ENCODE measurements at regions not wholly inside any gene's neighbourhood (a gene's known extent, or its start where the extent isn't known, plus 50 kb on each side); places are given as distances from the start of the nearest gene placed in this dataset.

DNA sequence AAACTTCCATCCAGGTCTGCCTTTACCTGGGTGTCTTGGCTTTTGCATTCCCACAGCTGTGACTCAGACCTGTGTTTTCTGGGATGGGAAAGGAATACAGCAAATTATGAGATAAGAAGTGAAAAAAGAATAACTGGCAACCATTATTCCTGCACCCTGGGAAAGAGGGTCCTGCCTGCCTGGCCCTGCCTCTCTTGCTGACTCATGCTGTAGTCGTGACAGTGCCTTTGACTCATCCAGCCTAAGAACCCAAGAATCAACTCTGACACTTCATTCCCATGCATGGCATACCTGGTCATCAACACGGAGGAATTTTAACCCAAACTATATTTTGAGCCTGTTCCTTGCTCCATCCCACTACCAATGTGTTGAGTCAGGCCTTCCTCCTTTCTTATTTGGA, 185.4 kb upstream of the SERP2 start:
- Mint-ChIP-seq H3K27me3 (ENCODE audit: low read depth) (no peaks in the 10 kb centered on the region), H3K36me3 (ENCODE audit: low read depth) (no peaks in the 10 kb centered on the region), H3K9me3 (peaks cover 11% of the 10 kb centered on the region), H3K4me1 (peaks cover 8% of the 10 kb centered on the region), H3K4me3 (no peak overlapping the region), H3K27ac (ENCODE audit: unreplicated experiment) (no peak overlapping the region)
- TF ChIP-seq, protein P1, sequence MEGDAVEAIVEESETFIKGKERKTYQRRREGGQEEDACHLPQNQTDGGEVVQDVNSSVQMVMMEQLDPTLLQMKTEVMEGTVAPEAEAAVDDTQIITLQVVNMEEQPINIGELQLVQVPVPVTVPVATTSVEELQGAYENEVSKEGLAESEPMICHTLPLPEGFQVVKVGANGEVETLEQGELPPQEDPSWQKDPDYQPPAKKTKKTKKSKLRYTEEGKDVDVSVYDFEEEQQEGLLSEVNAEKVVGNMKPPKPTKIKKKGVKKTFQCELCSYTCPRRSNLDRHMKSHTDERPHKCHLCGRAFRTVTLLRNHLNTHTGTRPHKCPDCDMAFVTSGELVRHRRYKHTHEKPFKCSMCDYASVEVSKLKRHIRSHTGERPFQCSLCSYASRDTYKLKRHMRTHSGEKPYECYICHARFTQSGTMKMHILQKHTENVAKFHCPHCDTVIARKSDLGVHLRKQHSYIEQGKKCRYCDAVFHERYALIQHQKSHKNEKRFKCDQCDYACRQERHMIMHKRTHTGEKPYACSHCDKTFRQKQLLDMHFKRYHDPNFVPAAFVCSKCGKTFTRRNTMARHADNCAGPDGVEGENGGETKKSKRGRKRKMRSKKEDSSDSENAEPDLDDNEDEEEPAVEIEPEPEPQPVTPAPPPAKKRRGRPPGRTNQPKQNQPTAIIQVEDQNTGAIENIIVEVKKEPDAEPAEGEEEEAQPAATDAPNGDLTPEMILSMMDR (conservative IDR thresholded peaks at IDR 0.05): no peak
- DNase-seq (ENCODE audit: low read depth, low spot score): no peak

DNA sequence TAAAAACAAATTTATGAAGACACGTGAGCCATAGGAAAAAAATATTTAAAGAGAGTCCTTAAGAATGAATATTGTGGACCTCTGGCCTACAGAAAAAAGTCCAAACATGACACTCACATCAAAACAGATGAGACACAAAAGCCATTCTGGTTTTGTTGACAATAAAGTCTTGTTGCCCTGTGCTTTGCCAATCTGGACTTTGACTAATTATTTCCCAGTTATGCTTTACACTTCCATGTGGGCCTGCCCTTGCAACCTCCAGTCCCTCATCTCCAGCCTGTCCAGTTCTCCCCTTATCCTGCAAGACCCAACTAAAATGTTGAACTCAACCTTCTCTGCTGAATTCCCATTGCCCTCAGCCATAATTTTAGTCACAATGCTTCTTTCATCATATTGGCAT, 184.5 kb upstream of the SERP2 start:
- Mint-ChIP-seq H3K9me3 (peaks cover 11% of the 10 kb centered on the region), H3K27ac (ENCODE audit: unreplicated experiment) (no peak overlapping the region), H3K27me3 (ENCODE audit: low read depth) (no peaks in the 10 kb centered on the region), H3K36me3 (ENCODE audit: low read depth) (no peaks in the 10 kb centered on the region), H3K4me1 (peaks cover 8% of the 10 kb centered on the region), H3K4me3 (no peak overlapping the region)
- TF ChIP-seq, protein P1 (conservative IDR thresholded peaks at IDR 0.05): no peak
- no peak for DNase-seq (ENCODE audit: low read depth, low spot score)

DNA sequence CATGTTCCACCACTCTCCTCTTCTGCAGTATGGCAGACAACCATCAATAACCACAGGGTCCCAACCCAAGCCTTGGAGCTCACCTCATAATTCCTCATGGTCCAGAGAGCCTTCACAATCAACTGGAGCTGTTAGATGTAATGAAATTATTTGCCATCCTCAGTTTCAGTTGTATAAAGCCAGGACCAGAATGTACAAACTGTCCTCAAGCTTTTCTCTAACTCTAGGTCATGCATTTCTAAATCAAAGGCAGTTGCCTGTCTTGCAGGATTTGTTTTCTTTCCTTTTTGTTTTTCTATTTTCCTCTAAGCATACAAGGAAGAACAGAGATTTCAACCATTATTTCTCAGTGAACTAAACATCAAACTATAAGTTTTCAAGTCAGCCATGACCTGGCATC, 182.5 kb upstream of the SERP2 start:
- no peaks in the 10 kb centered on the region for H3K36me3 Mint-ChIP-seq (ENCODE audit: low read depth)

DNA sequence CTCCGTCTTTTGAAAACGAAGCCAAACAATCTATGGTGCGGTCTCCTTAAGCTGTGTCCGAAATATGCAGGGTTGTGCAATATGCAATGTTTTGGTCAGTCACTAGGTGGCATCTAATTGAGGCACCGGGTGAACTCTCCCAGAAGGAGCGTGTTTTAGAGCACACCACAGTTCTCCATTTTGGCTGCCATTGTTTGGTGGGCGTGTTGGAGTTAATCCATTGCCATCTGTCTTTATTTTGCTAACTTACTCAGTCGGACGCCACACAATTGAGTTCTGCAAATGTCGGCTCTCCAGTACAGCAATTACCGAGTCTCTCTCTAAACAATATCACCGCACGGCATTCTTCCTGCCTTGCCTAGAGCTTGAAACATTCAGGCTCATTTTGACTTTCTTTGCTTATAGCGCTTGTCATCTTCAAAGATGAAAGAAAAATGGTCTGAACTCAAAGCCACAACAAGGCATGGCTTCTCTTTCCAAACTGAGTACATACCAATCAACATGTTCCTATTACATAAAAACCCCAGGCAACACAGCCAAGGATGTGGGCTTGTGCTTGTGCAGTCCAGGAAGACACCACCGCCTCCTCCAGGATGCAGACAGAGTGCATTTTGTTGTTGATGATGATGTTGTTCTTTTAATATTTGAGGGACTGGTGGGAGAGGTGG, 182.0 kb upstream of the SERP2 start:
- Mint-ChIP-seq H3K4me3 (no peak overlapping the region), H3K27me3 (ENCODE audit: low read depth) (no peaks in the 10 kb centered on the region), H3K9me3 (peaks cover 11% of the 10 kb centered on the region), H3K36me3 (ENCODE audit: low read depth) (peaks cover 2% of the 10 kb centered on the region), H3K27ac (ENCODE audit: unreplicated experiment) (peak overlapping the region; percentile 53), H3K4me1 (peaks cover 8% of the 10 kb centered on the region)
- DNase-seq (ENCODE audit: low read depth, low spot score): peak; percentile 40
- TF ChIP-seq, protein P1 (conservative IDR thresholded peaks at IDR 0.05): peak; percentile 66

More for the DNA sequence above, 182.5 kb upstream of the SERP2 start:
- no peaks in the 10 kb centered on the region for H3K27me3 Mint-ChIP-seq (ENCODE audit: low read depth)
- TF ChIP-seq, protein P1 (conservative IDR thresholded peaks at IDR 0.05): no peak
- no peak overlapping the region for H3K27ac Mint-ChIP-seq (ENCODE audit: unreplicated experiment)
- no peak overlapping the region for H3K4me3 Mint-ChIP-seq
- no peak for DNase-seq (ENCODE audit: low read depth, low spot score)
- peaks cover 8% of the 10 kb centered on the region for H3K4me1 Mint-ChIP-seq
- peaks cover 11% of the 10 kb centered on the region for H3K9me3 Mint-ChIP-seq

DNA sequence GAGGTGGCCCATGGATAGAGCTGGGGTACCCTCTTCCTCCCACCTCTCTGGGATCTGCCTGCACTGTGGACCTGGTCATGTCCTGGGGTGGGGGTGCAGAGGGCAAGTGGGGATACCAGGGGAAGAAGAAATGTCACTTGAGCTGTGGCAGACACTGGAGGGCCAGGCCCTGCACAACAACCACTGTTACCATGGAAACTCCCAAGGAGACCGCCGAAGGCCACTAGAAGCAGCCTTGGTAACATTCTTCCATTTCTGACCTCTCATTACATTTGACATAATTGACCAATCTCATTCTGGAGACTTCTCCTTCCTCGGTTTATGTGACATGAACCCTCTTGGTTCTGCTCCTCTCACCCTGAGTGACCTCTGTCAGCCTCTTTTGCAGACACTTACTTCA, 179.9 kb upstream of the SERP2 start:
- Mint-ChIP-seq H3K4me1 (peaks cover 8% of the 10 kb centered on the region), H3K27me3 (ENCODE audit: low read depth) (no peaks in the 10 kb centered on the region), H3K36me3 (ENCODE audit: low read depth) (peaks cover 2% of the 10 kb centered on the region), H3K27ac (ENCODE audit: unreplicated experiment) (no peak overlapping the region), H3K4me3 (no peak overlapping the region), H3K9me3 (peaks cover 7% of the 10 kb centered on the region)
- no peak for DNase-seq (ENCODE audit: low read depth, low spot score)
- TF ChIP-seq, protein P1 (conservative IDR thresholded peaks at IDR 0.05): no peak
